Body of pancreas (tissue), 4 donors: ENCODE measurements at regions not wholly inside any gene's neighbourhood (a gene's known extent, or its start where the extent isn't known, plus 50 kb on each side); places are given as distances from the start of the nearest gene placed in this dataset.

ENCODE experiments used
- POLR2A ChIP-seq, 3 donors: fragments of 450-650 bp; IDR thresholded peaks; one replicate each; pipeline ENCODE4 v1.6.1; 2016; ENCODE audit warnings: antibody characterized with exemption in 3 of 3, mild to moderate bottlenecking in 2 of 3
- TF ChIP-seq, protein P1 (sequence below), 7 experiments: fragments of 450-650 bp in 4 of 7; fragments of 200-600 bp in 3 of 7; sonication (generic) in 3 of 7; IDR thresholded peaks; one replicate each; pipeline ENCODE4 v1.5.1; 2016 to 2019; ENCODE audit warnings: antibody characterized with exemption in 7 of 7

GRCh38 chr13:20349564-20350381 lies 117.7 kb upstream of the GJB6 start:
- TF ChIP-seq, protein P1, sequence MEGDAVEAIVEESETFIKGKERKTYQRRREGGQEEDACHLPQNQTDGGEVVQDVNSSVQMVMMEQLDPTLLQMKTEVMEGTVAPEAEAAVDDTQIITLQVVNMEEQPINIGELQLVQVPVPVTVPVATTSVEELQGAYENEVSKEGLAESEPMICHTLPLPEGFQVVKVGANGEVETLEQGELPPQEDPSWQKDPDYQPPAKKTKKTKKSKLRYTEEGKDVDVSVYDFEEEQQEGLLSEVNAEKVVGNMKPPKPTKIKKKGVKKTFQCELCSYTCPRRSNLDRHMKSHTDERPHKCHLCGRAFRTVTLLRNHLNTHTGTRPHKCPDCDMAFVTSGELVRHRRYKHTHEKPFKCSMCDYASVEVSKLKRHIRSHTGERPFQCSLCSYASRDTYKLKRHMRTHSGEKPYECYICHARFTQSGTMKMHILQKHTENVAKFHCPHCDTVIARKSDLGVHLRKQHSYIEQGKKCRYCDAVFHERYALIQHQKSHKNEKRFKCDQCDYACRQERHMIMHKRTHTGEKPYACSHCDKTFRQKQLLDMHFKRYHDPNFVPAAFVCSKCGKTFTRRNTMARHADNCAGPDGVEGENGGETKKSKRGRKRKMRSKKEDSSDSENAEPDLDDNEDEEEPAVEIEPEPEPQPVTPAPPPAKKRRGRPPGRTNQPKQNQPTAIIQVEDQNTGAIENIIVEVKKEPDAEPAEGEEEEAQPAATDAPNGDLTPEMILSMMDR (IDR thresholded peaks at IDR 0.05) = no peak
- TF ChIP-seq POLR2A (IDR thresholded peaks at IDR 0.05) = no peak
